HG03097 (cell line): ENCODE measurements at regions not wholly inside any gene's neighbourhood (a gene's known extent, or its start where the extent isn't known, plus 50 kb on each side); places are given as distances from the start of the nearest gene placed in this dataset.

Experiments used
- ATAC-seq: cut with Tn5 transposase; IDR thresholded peaks from one replicate; pipeline ENCODE4 v1.9.1; 2021; ENCODE audit not compliant: unreplicated experiment, low FRiP score

GRCh38 chr21:15229390-15229789 is 164.6 kb upstream of the NRIP1 start:
- ATAC-seq, result no peak

DNA sequence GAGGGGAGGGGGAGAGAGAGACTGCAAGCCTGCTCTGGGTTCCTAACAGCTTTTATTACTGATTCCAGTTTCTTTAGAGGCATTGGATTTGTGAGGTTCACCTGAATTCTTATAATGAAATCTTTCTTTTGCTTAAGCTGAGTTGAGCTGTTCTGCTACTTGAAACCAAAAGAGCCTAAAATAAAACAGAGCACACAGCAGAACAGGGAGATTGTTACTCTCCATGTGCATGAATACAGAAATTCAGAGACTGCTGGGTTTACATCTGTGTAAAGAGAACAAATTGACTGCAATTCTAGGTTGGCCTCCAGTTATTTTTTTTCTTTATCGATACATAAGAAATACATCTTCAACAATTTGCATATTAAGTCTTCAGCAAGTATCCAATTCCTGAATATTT is 168.8 kb upstream of the NRIP1 start:
- no peak for ATAC-seq

DNA sequence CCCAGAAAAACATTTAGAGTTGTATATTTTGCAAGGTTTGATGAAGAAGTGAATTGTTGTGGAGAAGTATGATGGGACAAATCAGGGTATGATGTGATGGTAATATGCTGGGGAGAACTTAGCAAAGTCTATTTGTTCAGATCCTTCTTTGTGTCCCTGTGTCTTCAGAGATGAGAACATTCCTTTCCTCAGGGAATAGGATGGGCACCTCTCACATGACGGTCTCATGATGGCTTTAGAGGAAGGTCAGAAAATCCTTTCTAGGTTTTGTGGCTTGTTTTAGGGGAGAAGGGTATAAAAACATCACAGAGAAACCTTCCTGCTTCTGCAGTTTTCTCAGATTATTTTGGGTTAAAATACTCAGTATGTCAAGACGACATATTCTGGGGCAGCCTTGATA is 171.3 kb upstream of the NRIP1 start:
- no peak for ATAC-seq

- ATAC-seq, result no peak
Measured at GRCh38 chr21:15240848-15241247, 176.0 kb upstream of the NRIP1 start.

DNA sequence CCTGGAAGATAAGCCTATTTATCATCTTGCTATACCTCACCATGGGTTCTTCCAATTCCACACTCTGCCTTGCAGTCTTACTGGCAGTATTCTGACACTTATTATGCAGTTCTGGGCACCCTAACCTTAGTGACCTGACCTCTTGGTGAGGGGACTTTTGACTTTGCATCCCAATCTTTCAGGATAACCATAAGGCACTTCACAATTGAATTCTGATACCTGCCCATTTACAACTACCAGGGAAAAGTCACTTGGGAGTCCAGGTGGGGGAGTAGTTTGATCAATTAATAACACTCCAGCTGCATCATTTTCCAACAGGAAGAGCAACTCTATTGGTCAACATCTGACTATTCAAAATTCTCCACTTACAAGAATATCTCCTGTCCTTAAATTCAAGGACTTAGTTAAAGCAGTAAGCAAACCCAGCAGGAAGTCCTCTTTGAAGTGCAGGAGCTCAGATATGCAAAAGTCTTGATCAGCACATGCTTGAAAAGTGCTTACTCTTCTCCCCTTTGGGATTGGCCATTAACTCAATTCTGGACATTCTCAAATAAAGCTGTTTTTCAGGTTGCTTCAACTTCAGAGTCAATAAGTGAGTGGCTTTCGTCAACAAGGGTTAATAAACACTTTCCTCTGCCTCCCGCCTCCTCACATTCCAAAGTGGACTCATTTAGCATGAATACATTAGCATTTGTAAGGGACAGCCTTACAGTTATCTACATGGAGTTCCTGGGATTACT is 177.4 kb upstream of the NRIP1 start:
- ATAC-seq, result no peak

DNA sequence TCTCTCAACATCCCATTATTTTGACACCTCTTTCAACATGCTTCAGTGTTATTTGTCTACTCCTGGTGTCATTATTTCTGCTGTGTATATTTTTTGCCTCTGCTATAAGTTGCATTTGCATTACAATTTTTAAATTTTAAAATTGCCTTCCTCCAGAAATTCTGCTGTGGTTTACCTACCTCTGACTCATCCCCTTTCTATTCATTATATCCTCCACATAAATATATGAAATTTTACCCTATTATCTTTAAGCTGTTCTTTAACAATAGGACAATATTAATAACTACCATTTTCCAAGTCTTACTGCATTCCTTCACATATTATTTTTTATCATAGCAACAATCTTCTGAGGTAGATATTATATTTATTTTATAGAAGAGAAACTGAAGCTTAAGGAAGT is 178.1 kb upstream of the NRIP1 start:
- ATAC-seq, result no peak

DNA sequence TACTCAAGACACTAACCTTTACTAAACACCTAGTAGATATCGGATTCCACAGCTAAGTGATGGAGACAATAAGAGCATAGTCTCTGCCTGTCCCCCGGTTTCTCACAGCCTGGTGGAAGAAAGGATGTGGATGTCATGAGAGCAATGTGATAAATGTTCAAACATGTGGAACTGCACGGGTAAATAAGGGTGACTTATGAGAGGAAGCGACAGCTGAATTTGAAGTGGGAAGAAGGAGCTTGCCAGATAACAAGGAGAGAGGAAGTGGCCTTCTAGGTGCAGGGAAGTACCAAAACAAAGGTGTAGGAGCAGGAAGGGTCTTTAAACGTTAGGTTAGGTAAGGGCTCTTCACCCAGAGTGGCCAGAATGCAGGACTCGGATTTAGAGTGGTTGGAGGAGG is 178.6 kb upstream of the NRIP1 start:
- no peak for ATAC-seq

DNA sequence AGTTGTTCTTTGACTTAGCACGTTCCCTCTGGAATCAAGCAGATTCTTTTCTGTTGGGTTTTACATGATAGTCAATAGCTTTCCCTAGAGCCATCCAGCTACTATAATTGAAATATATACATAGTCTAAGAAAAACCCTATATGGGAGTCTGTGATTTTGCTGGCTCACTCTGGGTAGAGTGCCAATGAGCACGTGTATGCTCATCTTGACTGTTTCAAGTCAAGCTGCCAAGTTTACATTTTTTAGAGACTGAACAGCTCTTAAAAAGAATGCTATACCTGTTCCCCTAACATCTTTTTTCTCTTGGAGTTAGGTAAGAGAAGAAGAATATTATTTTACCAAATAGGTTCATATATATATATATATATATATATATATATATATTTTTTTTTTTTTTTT is 182.8 kb upstream of the NRIP1 start:
- no peak for ATAC-seq

GRCh38 chr21:15249285-15249993 is 184.6 kb upstream of the NRIP1 start:
- no peak for ATAC-seq

DNA sequence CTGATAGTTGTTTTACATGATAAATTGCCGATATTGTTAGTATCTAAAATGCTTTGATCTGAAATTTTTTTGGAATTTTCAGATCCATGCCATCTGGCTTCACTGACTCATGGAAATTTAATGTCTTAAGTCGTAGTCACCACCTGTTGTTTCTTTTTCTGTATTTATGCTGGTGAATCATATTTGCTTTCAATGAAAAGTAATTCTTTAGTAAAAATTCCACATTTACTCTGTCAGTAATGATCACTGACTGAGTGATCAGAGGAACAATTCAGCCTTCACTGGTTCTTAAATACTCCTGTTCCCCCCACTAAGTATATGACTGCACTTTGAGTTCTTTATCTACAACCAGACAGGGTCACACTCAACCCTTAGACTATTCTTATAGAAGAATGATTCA is 185.6 kb upstream of the NRIP1 start:
- no peak for ATAC-seq

- ATAC-seq, result no peak
Measured at GRCh38 chr21:15252431-15252830, 187.6 kb upstream of the NRIP1 start.

DNA sequence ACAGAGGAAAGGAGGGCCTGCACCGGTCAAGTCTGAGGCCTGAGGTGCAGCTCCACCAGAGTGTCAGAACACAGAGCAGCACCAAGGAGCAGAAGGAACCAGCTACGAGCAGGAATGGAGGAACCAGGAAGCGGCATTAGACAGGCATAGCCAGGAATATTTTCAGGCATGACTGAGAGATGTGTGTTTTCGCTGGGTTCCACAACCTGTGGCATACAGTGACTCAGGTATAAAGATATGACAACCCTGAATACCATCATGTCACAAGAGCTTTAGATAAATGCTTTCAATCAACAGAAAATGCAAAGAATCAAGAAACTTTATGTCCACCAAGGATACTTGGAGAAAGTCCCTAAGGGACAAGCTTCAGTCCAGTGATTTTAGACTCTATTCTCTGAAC is 189.3 kb upstream of the NRIP1 start:
- no peak for ATAC-seq

DNA sequence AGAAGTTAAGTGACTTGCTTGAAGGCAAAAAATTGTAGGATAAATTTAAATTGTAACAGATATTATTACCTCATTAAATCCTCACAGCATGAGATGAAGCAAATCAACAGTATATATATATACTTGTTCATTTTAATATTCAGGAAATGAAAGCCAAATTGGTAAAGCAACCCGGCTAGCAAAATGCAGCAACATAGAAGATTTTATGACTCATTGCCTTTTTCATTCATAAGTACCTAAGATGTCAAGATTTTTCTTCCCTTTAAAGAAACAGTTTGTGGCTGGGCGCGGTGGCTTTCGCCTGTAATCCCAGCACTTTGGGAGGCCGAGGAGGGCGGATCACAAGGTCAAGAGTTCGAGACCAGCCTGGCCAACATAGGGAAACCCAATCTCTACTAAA is 190.5 kb upstream of the NRIP1 start:
- ATAC-seq, result no peak

- no peak for ATAC-seq
Measured at GRCh38 chr21:15255763-15256162, 191.0 kb upstream of the NRIP1 start.

DNA sequence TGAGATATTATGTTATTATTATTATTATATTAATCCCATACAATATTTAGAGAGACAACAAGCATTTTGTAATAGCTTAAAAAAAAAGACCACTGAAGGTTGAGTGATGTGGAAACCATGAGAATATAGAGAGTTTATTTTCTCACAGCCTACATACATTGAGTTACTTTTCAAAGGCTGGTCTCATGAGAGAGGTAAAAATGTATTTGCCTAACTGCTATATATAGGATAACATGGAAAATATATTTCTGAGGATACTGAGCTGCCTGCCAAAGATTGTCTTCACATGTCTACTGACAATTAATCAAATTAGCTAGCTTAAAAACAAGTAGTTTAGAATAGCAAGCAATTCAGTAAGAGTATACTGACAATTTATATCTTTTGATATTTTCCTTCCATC is 192.2 kb upstream of the NRIP1 start:
- ATAC-seq, result no peak

GRCh38 chr21:15257646-15258045 is 192.8 kb upstream of the NRIP1 start:
- no peak for ATAC-seq

GRCh38 chr21:15259824-15260223 is 195.0 kb upstream of the NRIP1 start:
- ATAC-seq, result no peak

DNA sequence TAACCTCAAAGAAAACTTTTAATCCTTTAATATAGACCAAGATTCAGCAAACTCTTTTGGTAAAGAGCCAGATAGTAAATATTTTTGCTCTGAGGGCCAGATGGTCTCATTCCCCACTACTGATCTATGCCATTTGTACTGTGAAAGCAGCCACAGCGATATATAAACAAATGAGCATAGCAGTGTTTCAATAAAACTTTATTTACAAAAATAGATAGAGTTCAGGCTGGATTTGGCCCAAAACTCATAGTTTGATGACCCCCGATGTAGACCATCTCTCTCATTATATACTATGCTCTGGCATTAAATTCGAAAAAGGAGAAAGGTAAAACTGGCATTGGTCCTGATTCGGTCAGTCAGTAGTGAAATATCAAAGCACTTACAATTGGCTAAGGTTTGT is 195.8 kb upstream of the NRIP1 start:
- ATAC-seq, result no peak

GRCh38 chr21:15264084-15264665 is 199.4 kb upstream of the NRIP1 start:
- no peak for ATAC-seq

DNA sequence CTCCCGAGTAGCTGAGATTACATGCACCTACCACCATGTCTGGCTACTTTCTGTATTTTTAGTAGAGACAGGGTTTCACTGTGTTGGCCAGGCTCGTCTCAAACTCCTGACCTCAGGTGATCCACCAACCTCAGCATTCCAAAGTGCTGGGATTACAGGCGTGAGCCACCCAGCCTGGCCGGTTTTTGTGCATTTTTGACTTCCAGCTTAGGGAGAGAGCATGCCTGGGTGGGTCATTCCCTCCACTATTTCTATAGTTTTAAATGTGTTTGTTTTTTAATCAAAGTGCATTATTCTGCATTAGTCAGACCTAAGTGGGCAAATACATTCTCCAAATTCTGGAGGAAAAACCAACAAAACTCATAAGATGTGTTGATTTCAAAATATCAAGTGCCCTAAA is 207.4 kb upstream of the NRIP1 start:
- no peak for ATAC-seq

- ATAC-seq, result no peak
Measured at GRCh38 chr21:15272591-15272990, 207.8 kb upstream of the NRIP1 start.

DNA sequence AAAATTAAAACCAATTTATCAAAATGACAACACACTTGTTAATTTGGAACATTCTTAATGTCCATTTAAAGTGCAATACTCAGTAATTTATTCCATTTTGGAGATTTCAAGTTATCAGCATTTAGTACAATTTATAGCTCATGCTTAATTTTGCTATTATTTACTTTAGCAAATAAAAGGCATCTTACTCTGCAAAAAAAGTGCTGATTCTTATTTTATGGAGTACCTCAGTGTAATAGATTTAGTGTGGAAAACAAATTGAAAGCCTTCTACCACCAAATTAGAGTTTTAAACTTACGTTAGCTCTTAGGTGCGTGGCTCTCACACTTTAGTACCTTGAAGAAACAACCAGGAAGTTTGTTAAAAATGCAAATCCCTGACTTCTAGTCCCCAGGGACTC is 208.4 kb upstream of the NRIP1 start:
- no peak for ATAC-seq
